Hepatic stellate cell (primary cell): ENCODE measurements at regions not wholly inside any gene's neighbourhood (a gene's known extent, or its start where the extent isn't known, plus 50 kb on each side); places are given as distances from the start of the nearest gene placed in this dataset.

Experiments
- DNase-seq: peaks from one replicate; pipeline ENCODE4 v3.0.0; 2011; ENCODE audit warnings: low spot score

- DNase-seq: no peak
Measured at GRCh38 chr5:87949676-87950631, 318.7 kb downstream of the TMEM161B start.

GRCh38 chr5:87948486-87948885 lies 320.2 kb downstream of the TMEM161B start:
- no peak for DNase-seq

GRCh38 chr5:87946271-87946670 lies 322.4 kb downstream of the TMEM161B start:
- no peak for DNase-seq

- no peak for DNase-seq
Measured at GRCh38 chr5:87945286-87945650, 323.4 kb downstream of the TMEM161B start.

- DNase-seq: no peak
Measured at GRCh38 chr5:87944553-87945285, 323.9 kb downstream of the TMEM161B start.

- DNase-seq: no peak
Measured at GRCh38 chr5:87940775-87941174, 327.9 kb downstream of the TMEM161B start.

- no peak for DNase-seq
Measured at GRCh38 chr5:87936667-87937066, 332.0 kb downstream of the TMEM161B start.

GRCh38 chr5:87924436-87924835 lies 344.2 kb downstream of the TMEM161B start:
- no peak for DNase-seq

- no peak for DNase-seq
Measured at GRCh38 chr5:87916320-87916719, 352.3 kb downstream of the TMEM161B start.

GRCh38 chr5:87912419-87912818 lies 356.2 kb downstream of the TMEM161B start:
- DNase-seq: no peak

GRCh38 chr5:87909382-87909781 lies 359.3 kb downstream of the TMEM161B start:
- no peak for DNase-seq

GRCh38 chr5:87906962-87907361 lies 361.7 kb downstream of the TMEM161B start:
- no peak for DNase-seq

GRCh38 chr5:87900419-87900818 lies 368.2 kb downstream of the TMEM161B start:
- DNase-seq: no peak

- DNase-seq: no peak
Measured at GRCh38 chr5:87899721-87900131, 368.9 kb downstream of the TMEM161B start.

GRCh38 chr5:87899208-87899661 lies 369.4 kb downstream of the TMEM161B start:
- no peak for DNase-seq

GRCh38 chr5:87898574-87898973 lies 370.1 kb downstream of the TMEM161B start:
- DNase-seq: no peak

- DNase-seq: no peak
Measured at GRCh38 chr5:87888139-87888538, 380.5 kb downstream of the TMEM161B start.

- no peak for DNase-seq
Measured at GRCh38 chr5:87887247-87887646, 381.4 kb downstream of the TMEM161B start.

- DNase-seq: no peak
Measured at GRCh38 chr5:87886164-87886563, 382.5 kb downstream of the TMEM161B start.

GRCh38 chr5:87885758-87886157 lies 382.9 kb downstream of the TMEM161B start:
- DNase-seq: no peak

- no peak for DNase-seq
Measured at GRCh38 chr5:87877495-87877894, 391.1 kb downstream of the TMEM161B start.

GRCh38 chr5:87877023-87877422 lies 391.6 kb downstream of the TMEM161B start:
- no peak for DNase-seq

GRCh38 chr5:87876616-87877015 lies 392.0 kb downstream of the TMEM161B start:
- no peak for DNase-seq
